Vagina (tissue), 2 donors: ENCODE measurements at regions not wholly inside any gene's neighbourhood (a gene's known extent, or its start where the extent isn't known, plus 50 kb on each side); places are given as distances from the start of the nearest gene placed in this dataset.
"Not testable (repeated sequence)": the region's sequence is repeated elsewhere in the genome, so short reads cannot be mapped to it uniquely, and the experiment has no call there.

Experiments
- DNase-seq, 2 donors: peaks; one replicate each; pipeline ENCODE4 v3.0.0-alpha.2; 2017; ENCODE audit errors: extremely low spot score in 2 of 2
- H3K27ac ChIP-seq: fragments of 200-600 bp; sonication (generic); one replicate; pipeline ENCODE4 v1.5.1; 2019
- H3K27me3 ChIP-seq: fragments of 200-600 bp; sonication (generic); one replicate; pipeline ENCODE4 v1.5.1; 2019
- H3K36me3 ChIP-seq, 2 donors: fragments of 200-600 bp; sonication (generic); one replicate each; pipeline ENCODE4 v1.5.1; 2017 to 2019
- H3K4me1 ChIP-seq: fragments of 200-600 bp; sonication (generic); one replicate; pipeline ENCODE4 v1.5.1; 2019
- H3K4me3 ChIP-seq, 2 donors: fragments of 200-600 bp; sonication (generic); 1 replicate in 1 of 2; 2 replicates in 1 of 2; pipeline ENCODE4 v1.5.1; 2016 to 2019
- H3K9me3 ChIP-seq: fragments of 200-600 bp; sonication (generic); one replicate; pipeline ENCODE4 v1.5.1; 2019
- CTCF ChIP-seq, 3 experiments: fragments of 450-650 bp in 2 of 3; fragments of 200-600 bp in 1 of 3; sonication (generic) in 1 of 3; IDR thresholded peaks; one replicate each; pipeline ENCODE4 v1.5.1; 2017 to 2019; ENCODE audit warnings: antibody characterized with exemption in 3 of 3, mild to moderate bottlenecking in 2 of 3, moderate library complexity in 2 of 3
- POLR2A ChIP-seq, 2 donors: fragments of 450-650 bp; IDR thresholded peaks; one replicate each; pipeline ENCODE4 v1.6.1; 2017; ENCODE audit warnings: antibody characterized with exemption in 2 of 2, mild to moderate bottlenecking in 2 of 2, moderate library complexity in 2 of 2
- POLR2AphosphoS5 ChIP-seq, 2 donors: sonication (generic); formaldehyde crosslinking; IDR thresholded peaks; one replicate each; pipeline ENCODE4 v1.9.0; 2017; ENCODE audit warnings: antibody characterized with exemption in 2 of 2, mild to moderate bottlenecking in 2 of 2, low read depth in 1 of 2; ENCODE audit not compliant: insufficient read depth in 1 of 2
- intact Hi-C: fragments of 100-400 bp; cut with DNase I; formaldehyde crosslinking; loops from one replicate; pipeline ENCODE4 v1.15.1; 2023

- no peaks in the 10 kb centered on the region for H3K9me3 ChIP-seq
- DNase-seq = no peak
- intact Hi-C loops = no loop called here
- peak overlapping the region; percentile 3 for H3K27ac ChIP-seq
- TF ChIP-seq POLR2A (IDR thresholded peaks at IDR 0.05) (no peak), POLR2AphosphoS5 (IDR thresholded peaks at IDR 0.05; ENCODE audit: insufficient read depth in 1 of 2, low read depth in 1 of 2) (peak in 1 of 2 donors; percentile 11)
- no peaks in the 10 kb centered on the region for H3K36me3 ChIP-seq
- peak overlapping the region; percentile 28 to 35 for H3K4me3 ChIP-seq
- peaks cover 14% of the 10 kb centered on the region for H3K4me1 ChIP-seq
- no peaks in the 10 kb centered on the region for H3K27me3 ChIP-seq
These were observed 401.9 kb downstream of the THBS2 start for GRCh38 chr6:168851460-168852375.

GRCh38 chr6:168850027-168850736 is 403.5 kb downstream of the THBS2 start:
- H3K27me3 ChIP-seq, H3K9me3 ChIP-seq, H3K36me3 ChIP-seq, intact Hi-C loops, DNase-seq, H3K27ac ChIP-seq, H3K4me3 ChIP-seq: not testable (repeated sequence)
- H3K4me1 ChIP-seq = peaks cover 14% of the 10 kb centered on the region

- H3K4me3 ChIP-seq = no peak overlapping the region
- intact Hi-C loops = no loop called here
- no peaks in the 10 kb centered on the region for H3K36me3 ChIP-seq
- no peaks in the 10 kb centered on the region for H3K27me3 ChIP-seq
- DNase-seq = no peak
- no peak for TF ChIP-seq CTCF (IDR thresholded peaks at IDR 0.05)
- no peak for TF ChIP-seq POLR2AphosphoS5 (IDR thresholded peaks at IDR 0.05; ENCODE audit: insufficient read depth in 1 of 2, low read depth in 1 of 2)
- TF ChIP-seq POLR2A (IDR thresholded peaks at IDR 0.05) = no peak
- H3K27ac ChIP-seq = no peak overlapping the region
- no peaks in the 10 kb centered on the region for H3K9me3 ChIP-seq
- H3K4me1 ChIP-seq = peaks cover 14% of the 10 kb centered on the region
These were observed 404.2 kb downstream of the THBS2 start for GRCh38 chr6:168849459-168849858.

DNA sequence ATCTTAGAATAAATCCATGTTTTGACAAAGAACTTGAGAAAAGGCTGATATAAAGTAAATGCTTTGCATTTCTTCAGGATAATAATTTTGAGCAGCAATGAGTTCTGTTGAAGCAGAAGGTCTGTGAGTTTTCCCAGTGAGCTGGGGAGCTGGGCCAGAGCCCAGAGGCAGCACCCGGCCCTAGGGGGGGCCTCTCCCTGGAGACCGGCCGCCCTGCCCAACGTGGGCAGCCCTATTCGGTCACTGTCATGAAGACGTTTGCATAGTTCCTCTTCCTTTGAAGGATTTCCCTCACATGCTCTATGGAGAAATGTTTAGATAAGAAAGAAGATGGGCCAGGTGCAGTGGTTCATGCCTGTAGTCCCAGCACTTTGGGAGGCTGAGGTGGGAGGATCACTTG is 404.8 kb downstream of the THBS2 start:
- H3K27ac ChIP-seq = no peak overlapping the region
- no peak for DNase-seq
- peaks cover 14% of the 10 kb centered on the region for H3K4me1 ChIP-seq
- H3K27me3 ChIP-seq = no peaks in the 10 kb centered on the region
- H3K4me3 ChIP-seq = no peak overlapping the region
- TF ChIP-seq POLR2A (IDR thresholded peaks at IDR 0.05) (no peak), POLR2AphosphoS5 (IDR thresholded peaks at IDR 0.05; ENCODE audit: insufficient read depth in 1 of 2, low read depth in 1 of 2) (no peak), CTCF (IDR thresholded peaks at IDR 0.05) (no peak)
- no peaks in the 10 kb centered on the region for H3K9me3 ChIP-seq
- intact Hi-C loops = no loop called here
- no peaks in the 10 kb centered on the region for H3K36me3 ChIP-seq

GRCh38 chr6:168844821-168845609 is 404.0 kb downstream of the SMOC2 start:
- Histone ChIP-seq H3K9me3 (no peaks in the 10 kb centered on the region), H3K4me1 (no peaks in the 10 kb centered on the region), H3K36me3 (no peaks in the 10 kb centered on the region), H3K27ac (no peak overlapping the region), H3K4me3 (no peak overlapping the region), H3K27me3 (no peaks in the 10 kb centered on the region)
- DNase-seq = no peak
- TF ChIP-seq POLR2A (IDR thresholded peaks at IDR 0.05) (no peak), CTCF (IDR thresholded peaks at IDR 0.05) (no peak), POLR2AphosphoS5 (IDR thresholded peaks at IDR 0.05; ENCODE audit: insufficient read depth in 1 of 2, low read depth in 1 of 2) (no peak)
- intact Hi-C loops = no loop called here

DNA sequence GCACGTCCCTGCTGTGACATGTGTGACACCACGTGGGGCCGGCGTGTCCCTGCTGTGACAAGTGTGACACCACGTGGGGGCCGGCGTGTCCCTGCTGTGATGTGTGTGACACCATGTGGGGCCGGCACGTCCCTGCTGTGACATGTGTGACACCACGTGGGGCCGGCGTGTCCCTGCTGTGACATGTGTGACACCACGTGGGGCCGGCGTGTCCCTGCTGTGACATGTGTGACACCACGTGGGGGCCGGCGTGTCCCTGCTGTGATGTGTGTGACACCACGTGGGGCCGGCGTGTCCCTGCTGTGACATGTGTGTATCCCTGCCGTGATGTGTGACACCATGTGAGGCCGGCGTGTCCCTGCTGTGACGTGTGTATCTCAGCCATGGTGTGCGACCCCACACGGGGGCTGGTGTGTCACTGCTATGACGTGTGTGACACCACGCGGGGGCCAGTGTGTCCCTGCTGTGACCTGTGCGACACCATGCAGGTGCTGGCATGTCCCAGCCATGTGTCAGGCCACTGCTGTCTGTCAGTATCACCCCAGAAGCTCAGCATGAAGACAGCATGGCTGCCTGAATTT is 401.7 kb downstream of the SMOC2 start:
- H3K9me3 ChIP-seq, intact Hi-C loops, H3K36me3 ChIP-seq, H3K4me1 ChIP-seq, H3K27ac ChIP-seq, DNase-seq, H3K4me3 ChIP-seq, H3K27me3 ChIP-seq: not testable (repeated sequence)
